Uterus (tissue), 3 donors: ENCODE measurements at regions not wholly inside any gene's neighbourhood (a gene's known extent, or its start where the extent isn't known, plus 50 kb on each side); places are given as distances from the start of the nearest gene placed in this dataset.

Experiments
- DNase-seq, 2 donors: peaks; one replicate each; pipeline ENCODE4 v3.0.0-alpha.2; 2019 to 2020
- H3K27ac ChIP-seq, 2 donors: fragments of 200-600 bp; sonication (generic); 1 replicate in 1 of 2; 2 replicates in 1 of 2; pipeline ENCODE4 v1.5.1; 2016 to 2018
- H3K27me3 ChIP-seq, 2 donors: fragments of 200-600 bp; sonication (generic); one replicate each; pipeline ENCODE4 v1.5.1; 2018 to 2019; ENCODE audit warnings: control low read depth in 1 of 2
- H3K36me3 ChIP-seq, 2 donors: fragments of 200-600 bp; sonication (generic); one replicate each; pipeline ENCODE4 v1.5.1; 2019; ENCODE audit warnings: control low read depth in 1 of 2
- H3K4me1 ChIP-seq, 2 donors: fragments of 200-600 bp; sonication (generic); one replicate each; pipeline ENCODE4 v1.5.1; 2018 to 2019; ENCODE audit warnings: control low read depth in 1 of 2
- H3K4me3 ChIP-seq, 2 donors: fragments of 200-600 bp; sonication (generic); 1 replicate in 1 of 2; 2 replicates in 1 of 2; pipeline ENCODE4 v1.5.1; 2018 to 2019; ENCODE audit warnings: mild to moderate bottlenecking in 1 of 2
- H3K9me3 ChIP-seq, 2 donors: fragments of 200-600 bp; sonication (generic); one replicate each; pipeline ENCODE4 v1.5.1; 2019; ENCODE audit warnings: control low read depth in 1 of 2
- CTCF ChIP-seq, 4 experiments: fragments of 200-600 bp in 2 of 4; fragments of 450-650 bp in 2 of 4; sonication (generic) in 2 of 4; IDR thresholded peaks; one replicate each; pipeline ENCODE4 v1.5.1; 2016 to 2019; ENCODE audit warnings: antibody characterized with exemption in 4 of 4, mild to moderate bottlenecking in 2 of 4, moderate library complexity in 1 of 4
- POLR2A ChIP-seq, 2 donors: fragments of 450-650 bp; IDR thresholded peaks; one replicate each; pipeline ENCODE4 v1.6.1; 2016; ENCODE audit warnings: antibody characterized with exemption in 2 of 2, mild to moderate bottlenecking in 1 of 2, moderate library complexity in 1 of 2
- intact Hi-C: fragments of 100-400 bp; cut with DNase I; formaldehyde crosslinking; loops from one replicate; pipeline ENCODE4 v1.15.1; 2023; ENCODE audit warnings: low total_unique reads
- donor health status: DM: yes; HTN: yes; CAD: no.

- intact Hi-C loops, result no loop called here
- Histone ChIP-seq H3K4me1 (no peaks in the 10 kb centered on the region), H3K27ac (no peak overlapping the region), H3K27me3 (no peaks in the 10 kb centered on the region), H3K4me3 (no peak overlapping the region), H3K36me3 (no peaks in the 10 kb centered on the region), H3K9me3 (no peaks in the 10 kb centered on the region)
- TF ChIP-seq POLR2A (IDR thresholded peaks at IDR 0.05) (no peak), CTCF (IDR thresholded peaks at IDR 0.05) (no peak)
- no peak for DNase-seq
These were observed 383.7 kb downstream of the EMP1 start for GRCh38 chr12:13580206-13580605.

- no peak overlapping the region for H3K4me3 ChIP-seq
- intact Hi-C loops, result no loop called here
- no peak overlapping the region for H3K27ac ChIP-seq
- H3K9me3 ChIP-seq, result no peaks in the 10 kb centered on the region
- no peaks in the 10 kb centered on the region for H3K27me3 ChIP-seq
- H3K36me3 ChIP-seq, result no peaks in the 10 kb centered on the region
- TF ChIP-seq POLR2A (IDR thresholded peaks at IDR 0.05) (no peak), CTCF (IDR thresholded peaks at IDR 0.05) (no peak)
- no peaks in the 10 kb centered on the region for H3K4me1 ChIP-seq
- no peak for DNase-seq
These were observed 380.5 kb downstream of the EMP1 start for GRCh38 chr12:13576935-13577500.

GRCh38 chr12:13573698-13574321, 377.3 kb downstream of the EMP1 start:
- H3K4me1 ChIP-seq, result no peaks in the 10 kb centered on the region
- H3K27me3 ChIP-seq, result no peaks in the 10 kb centered on the region
- no peak for DNase-seq
- H3K27ac ChIP-seq, result no peak overlapping the region
- no peaks in the 10 kb centered on the region for H3K9me3 ChIP-seq
- no peak for TF ChIP-seq POLR2A (IDR thresholded peaks at IDR 0.05)
- no peak for TF ChIP-seq CTCF (IDR thresholded peaks at IDR 0.05)
- no peak overlapping the region for H3K4me3 ChIP-seq
- intact Hi-C loops, result no loop called here
- no peaks in the 10 kb centered on the region for H3K36me3 ChIP-seq

GRCh38 chr12:13571035-13571434, 374.5 kb downstream of the EMP1 start:
- no peak overlapping the region for H3K27ac ChIP-seq
- no peak overlapping the region for H3K4me3 ChIP-seq
- intact Hi-C loops, result no loop called here
- no peaks in the 10 kb centered on the region for H3K9me3 ChIP-seq
- no peak for DNase-seq
- no peaks in the 10 kb centered on the region for H3K27me3 ChIP-seq
- no peaks in the 10 kb centered on the region for H3K36me3 ChIP-seq
- H3K4me1 ChIP-seq, result no peaks in the 10 kb centered on the region
- no peak for TF ChIP-seq CTCF (IDR thresholded peaks at IDR 0.05)
- no peak for TF ChIP-seq POLR2A (IDR thresholded peaks at IDR 0.05)

GRCh38 chr12:13570005-13570694, 373.6 kb downstream of the EMP1 start:
- H3K4me3 ChIP-seq, result no peak overlapping the region
- no peaks in the 10 kb centered on the region for H3K27me3 ChIP-seq
- H3K36me3 ChIP-seq, result no peaks in the 10 kb centered on the region
- intact Hi-C loops, result no loop called here
- TF ChIP-seq POLR2A (IDR thresholded peaks at IDR 0.05) (no peak), CTCF (IDR thresholded peaks at IDR 0.05) (no peak)
- H3K4me1 ChIP-seq, result no peaks in the 10 kb centered on the region
- H3K9me3 ChIP-seq, result no peaks in the 10 kb centered on the region
- no peak for DNase-seq
- H3K27ac ChIP-seq, result no peak overlapping the region
